DMS153 (cell line): ENCODE measurements at regions not wholly inside any gene's neighbourhood (a gene's known extent, or its start where the extent isn't known, plus 50 kb on each side); places are given as distances from the start of the nearest gene placed in this dataset.
A peak's percentile ranks its signal among the peaks of the same experiment; 100 is the strongest.

Source experiments
- DNase-seq: peaks from one replicate; lab custom pipeline; 2025; lab: John Stamatoyannopoulos, UW

GRCh38 chr9:79014929-79015699 is 556.7 kb upstream of the TLE4 start:
- DNase-seq = peak; percentile 54

- peak; percentile 24 for DNase-seq
Measured at GRCh38 chr9:79015951-79016350, 555.8 kb upstream of the TLE4 start.

GRCh38 chr9:79020276-79020675 is 551.5 kb upstream of the TLE4 start:
- DNase-seq = peak; percentile 93

- no peak for DNase-seq
Measured at GRCh38 chr9:79021084-79021483, 550.7 kb upstream of the TLE4 start.

GRCh38 chr9:79023134-79023580 is 548.6 kb upstream of the TLE4 start:
- DNase-seq = no peak

- peak; percentile 52 for DNase-seq
Measured at GRCh38 chr9:79026316-79026715, 545.4 kb upstream of the TLE4 start.

GRCh38 chr9:79028101-79028500 is 543.7 kb upstream of the TLE4 start:
- no peak for DNase-seq

- no peak for DNase-seq
Measured at GRCh38 chr9:79034583-79034982, 537.2 kb upstream of the TLE4 start.

- DNase-seq = no peak
Measured at GRCh38 chr9:79037338-79037737, 534.4 kb upstream of the TLE4 start.

- DNase-seq = no peak
Measured at GRCh38 chr9:79040671-79041070, 531.1 kb upstream of the TLE4 start.

- DNase-seq = no peak
Measured at GRCh38 chr9:79041266-79041665, 530.5 kb upstream of the TLE4 start.

GRCh38 chr9:79043916-79044315 is 527.8 kb upstream of the TLE4 start:
- no peak for DNase-seq

GRCh38 chr9:79046401-79046800 is 525.4 kb upstream of the TLE4 start:
- no peak for DNase-seq

- DNase-seq = no peak
Measured at GRCh38 chr9:79049371-79049770, 522.4 kb upstream of the TLE4 start.

GRCh38 chr9:79053598-79053997 is 518.2 kb upstream of the TLE4 start:
- peak; percentile 36 for DNase-seq

- no peak for DNase-seq
Measured at GRCh38 chr9:79054500-79054899, 517.3 kb upstream of the TLE4 start.

GRCh38 chr9:79056041-79056440 is 515.7 kb upstream of the TLE4 start:
- DNase-seq = no peak

- DNase-seq = no peak
Measured at GRCh38 chr9:79057576-79057975, 514.2 kb upstream of the TLE4 start.

GRCh38 chr9:79060766-79061165 is 511.0 kb upstream of the TLE4 start:
- no peak for DNase-seq

GRCh38 chr9:79061752-79062616 is 509.8 kb upstream of the TLE4 start:
- DNase-seq = no peak

GRCh38 chr9:79073201-79073600 is 498.6 kb upstream of the TLE4 start:
- no peak for DNase-seq

- DNase-seq = no peak
Measured at GRCh38 chr9:79080536-79080935, 491.2 kb upstream of the TLE4 start.

- no peak for DNase-seq
Measured at GRCh38 chr9:79083621-79084020, 488.1 kb upstream of the TLE4 start.
